Fibroblast of the aortic adventitia (primary cell): ENCODE measurements at regions not wholly inside any gene's neighbourhood (a gene's known extent, or its start where the extent isn't known, plus 50 kb on each side); places are given as distances from the start of the nearest gene placed in this dataset.
"Not testable (repeated sequence)": the region's sequence is repeated elsewhere in the genome, so short reads cannot be mapped to it uniquely, and the experiment has no call there.

ENCODE experiments used
- DNase-seq: peaks from one replicate; pipeline ENCODE4 v3.0.0-alpha.2; 2010; ENCODE audit warnings: low read depth
- H3K4me3 ChIP-seq: 2 replicates; pipeline ENCODE4 v1.5.1; 2011; ENCODE audit warnings: low read depth, mild to moderate bottlenecking, control low read depth, low read length, moderate library complexity
- CTCF ChIP-seq: IDR thresholded peaks from 2 replicates; pipeline ENCODE4 v1.5.1; 2011; ENCODE audit warnings: mild to moderate bottlenecking, low read length, control low read depth, inconsistent platforms; ENCODE audit not compliant: insufficient read depth

DNA sequence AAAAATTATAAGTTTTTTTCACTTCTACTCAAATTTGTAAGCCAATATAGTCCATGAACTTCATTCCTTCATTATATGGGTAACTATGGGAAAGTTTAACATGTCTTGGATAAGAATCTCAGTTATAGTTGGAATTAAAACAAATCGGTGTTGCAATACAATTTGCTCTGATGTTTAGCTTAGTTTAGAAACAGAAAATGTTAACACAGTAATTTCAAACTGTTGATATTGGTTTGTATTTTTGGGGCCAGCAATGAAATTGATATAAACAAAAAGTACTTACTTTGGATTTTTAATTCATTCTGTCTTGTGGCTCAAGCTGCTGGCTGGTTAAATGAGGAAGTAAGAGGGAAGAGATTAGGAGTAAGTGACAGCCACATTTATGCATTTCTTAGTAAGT is 368.5 kb upstream of the NT5C1B start:
- no peak for TF ChIP-seq CTCF
- DNase-seq, result peak; percentile 13
- H3K4me3 ChIP-seq, result no peak overlapping the region

- peak; percentile 88 for DNase-seq
- no peak for TF ChIP-seq CTCF
- no peak overlapping the region for H3K4me3 ChIP-seq
Measured at GRCh38 chr2:18950361-18950851, 361.0 kb upstream of the NT5C1B start.

DNA sequence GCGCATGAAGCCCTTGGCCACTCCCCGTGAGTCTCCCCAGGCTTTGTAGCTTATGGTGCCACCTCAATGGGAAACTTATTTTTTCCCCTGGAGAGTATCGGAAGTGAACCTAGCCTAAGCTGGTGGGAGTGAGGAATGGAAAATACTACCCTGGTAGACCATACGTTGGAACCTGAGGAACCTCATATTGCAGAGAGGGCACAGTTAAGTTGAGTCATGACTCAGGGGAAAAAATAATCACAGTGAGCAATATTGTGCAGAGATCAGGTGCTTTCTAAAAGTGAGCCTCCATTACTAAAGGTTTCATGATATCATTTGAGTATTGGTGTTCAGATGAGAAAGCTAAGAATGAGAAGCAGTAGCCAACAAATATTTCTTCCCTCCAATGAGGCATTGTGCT is 360.5 kb upstream of the NT5C1B start:
- TF ChIP-seq CTCF, result no peak
- no peak for DNase-seq
- H3K4me3 ChIP-seq, result no peak overlapping the region

GRCh38 chr2:18940184-18940583 is 350.8 kb upstream of the NT5C1B start:
- H3K4me3 ChIP-seq, result no peak overlapping the region
- no peak for DNase-seq
- no peak for TF ChIP-seq CTCF

- not testable (repeated sequence) for DNase-seq, H3K4me3 ChIP-seq
Measured at GRCh38 chr2:18939740-18940139, 350.4 kb upstream of the NT5C1B start.

DNA sequence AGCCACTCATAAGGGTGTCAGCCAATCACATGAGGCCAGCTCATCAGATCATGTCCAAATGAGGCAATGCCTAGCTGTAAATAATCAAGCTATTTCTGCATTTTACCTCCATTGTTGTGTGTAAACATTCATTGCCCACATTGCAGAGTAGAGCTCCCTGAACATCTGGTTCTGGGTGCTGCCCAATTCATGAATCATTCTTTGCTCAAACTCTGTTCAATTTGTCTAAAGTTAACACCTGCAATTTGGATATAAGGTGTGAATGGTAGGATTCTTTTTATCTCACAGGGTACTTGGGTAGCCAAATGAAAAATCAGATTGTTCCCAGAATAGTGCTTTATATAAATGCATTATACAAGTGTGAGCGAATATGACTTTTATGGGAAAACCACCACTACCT is 345.5 kb upstream of the NT5C1B start:
- H3K4me3 ChIP-seq, result no peak overlapping the region
- TF ChIP-seq CTCF, result no peak
- no peak for DNase-seq

GRCh38 chr2:18932853-18933252 is 343.5 kb upstream of the NT5C1B start:
- no peak overlapping the region for H3K4me3 ChIP-seq
- TF ChIP-seq CTCF, result no peak
- DNase-seq, result peak; percentile 16
